NCI-H2081 treated with DMSO at 0.1 percent for 48 hours (cell line): ENCODE measurements at regions not wholly inside any gene's neighbourhood (a gene's known extent, or its start where the extent isn't known, plus 50 kb on each side); places are given as distances from the start of the nearest gene placed in this dataset.

Source experiments
- DNase-seq: peaks from one replicate; lab custom pipeline; 2025; lab: John Stamatoyannopoulos, UW

DNA sequence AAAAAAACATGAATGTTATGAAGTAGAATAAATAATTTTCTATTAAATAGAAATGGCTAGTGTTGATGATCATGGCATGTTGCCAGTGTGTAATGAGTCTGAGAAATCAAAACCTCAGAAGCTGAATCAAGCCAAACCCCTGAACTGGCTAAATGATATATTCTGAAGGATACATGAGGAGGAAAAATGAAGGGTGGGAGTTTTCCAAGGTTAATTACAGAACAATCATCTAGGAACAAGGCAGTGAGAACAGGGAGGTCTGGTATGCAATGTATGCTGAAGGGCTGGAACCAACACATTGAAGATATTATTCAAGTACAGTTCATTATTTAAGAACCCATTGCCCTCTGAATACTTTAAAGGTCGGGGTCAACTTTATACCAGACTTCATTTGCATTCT lies 309.1 kb upstream of the NRIP1 start:
- no peak for DNase-seq

GRCh38 chr21:15379776-15380175 lies 315.0 kb upstream of the NRIP1 start:
- DNase-seq: no peak

GRCh38 chr21:15383588-15383987 lies 318.8 kb upstream of the NRIP1 start:
- no peak for DNase-seq

DNA sequence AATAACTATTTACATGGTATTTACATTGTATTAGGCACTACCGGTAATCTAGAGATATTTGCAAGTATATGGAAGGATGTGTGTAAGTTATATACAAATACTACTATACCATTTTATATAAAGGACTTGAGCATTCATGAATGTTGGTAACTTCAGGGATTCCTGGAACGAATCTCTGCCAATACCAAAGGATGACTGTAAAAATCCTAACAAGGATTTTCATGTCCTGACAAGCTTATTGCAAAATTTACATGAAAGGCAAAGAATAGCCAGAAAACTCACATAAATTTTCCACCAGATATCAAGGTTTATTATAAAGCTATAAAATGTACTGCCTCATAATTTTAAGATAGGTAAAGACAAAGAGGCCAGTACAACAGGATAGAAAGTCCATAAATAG lies 325.2 kb upstream of the NRIP1 start:
- DNase-seq: no peak

DNA sequence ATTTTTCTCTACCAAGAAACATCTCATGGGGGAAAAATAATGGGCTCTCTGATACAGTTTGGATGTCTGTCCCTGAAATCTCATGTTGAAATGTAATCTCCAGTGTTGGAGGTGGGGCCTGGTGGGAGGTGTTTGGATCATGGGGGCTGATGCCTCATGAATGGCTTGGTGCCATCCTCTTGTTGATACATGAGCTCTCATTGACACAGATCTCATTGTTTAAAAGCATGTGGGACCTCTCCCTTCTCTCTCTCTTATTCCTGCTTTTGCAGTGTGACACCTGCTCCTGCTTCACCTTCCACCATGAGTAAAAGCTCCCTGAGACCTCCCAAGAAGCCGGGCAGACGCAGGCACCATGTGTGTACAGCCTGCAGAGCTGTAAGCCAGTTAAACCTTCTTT lies 332.5 kb upstream of the NRIP1 start:
- no peak for DNase-seq

DNA sequence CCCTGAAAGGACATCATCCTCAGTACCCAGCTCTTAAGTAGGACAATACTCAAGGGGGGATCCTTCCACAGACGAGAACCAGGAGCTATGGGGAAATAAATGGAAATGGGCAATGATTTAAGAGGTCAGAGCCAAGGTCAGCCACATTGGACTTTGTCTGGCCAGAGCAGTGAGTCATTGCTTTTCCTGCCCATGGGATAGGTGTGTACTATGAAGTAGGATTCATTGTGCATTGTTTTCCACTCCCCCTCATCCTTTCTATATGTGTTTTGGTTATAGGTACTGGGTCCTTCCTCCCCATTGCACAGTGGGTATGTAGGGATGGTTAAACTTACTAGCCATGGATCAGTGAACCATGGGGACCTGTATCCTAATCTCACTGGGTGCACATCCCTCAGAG lies 328.9 kb upstream of the USP25 start:
- DNase-seq: no peak

DNA sequence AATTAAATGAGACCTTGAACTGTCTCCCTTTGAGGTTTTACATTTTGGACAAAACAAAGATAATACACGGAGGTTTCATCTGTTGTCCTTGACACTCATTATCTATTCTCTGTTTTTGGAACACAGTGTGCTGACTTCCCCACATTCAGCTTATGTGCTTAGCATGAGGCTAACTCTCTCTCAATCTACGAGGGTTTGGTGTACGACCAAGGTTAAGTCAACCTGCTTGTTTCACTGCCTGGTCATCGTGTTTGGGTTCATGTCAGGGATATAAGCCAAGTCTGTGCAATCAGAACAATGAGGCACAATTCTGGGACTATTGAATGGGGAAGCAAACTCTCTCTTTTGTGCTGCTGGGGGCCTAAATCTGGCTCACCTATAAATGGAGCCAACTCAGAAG lies 328.5 kb upstream of the USP25 start:
- no peak for DNase-seq

- DNase-seq: no peak
These were observed 324.6 kb upstream of the USP25 start for GRCh38 chr21:15405214-15405613.

GRCh38 chr21:15406791-15407190 lies 323.0 kb upstream of the USP25 start:
- no peak for DNase-seq

DNA sequence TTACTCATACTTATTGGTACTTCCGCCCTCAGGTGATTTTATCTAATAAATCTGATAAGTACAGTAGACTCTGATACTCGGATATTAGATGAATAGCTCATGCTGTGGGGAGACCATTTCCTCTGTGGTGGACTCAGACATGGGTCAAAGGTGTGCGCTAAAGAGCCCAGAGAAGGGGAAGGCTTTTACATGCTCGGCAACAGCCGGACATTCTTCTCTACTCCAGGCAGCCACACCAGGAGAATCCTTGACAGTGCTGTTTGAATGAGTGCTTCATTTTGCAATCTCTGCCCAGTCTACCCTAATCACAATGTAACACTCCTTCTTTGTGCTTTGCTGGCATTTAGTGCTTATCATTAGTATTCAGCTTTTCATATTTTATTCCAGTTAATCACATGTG lies 322.2 kb upstream of the USP25 start:
- DNase-seq: no peak

DNA sequence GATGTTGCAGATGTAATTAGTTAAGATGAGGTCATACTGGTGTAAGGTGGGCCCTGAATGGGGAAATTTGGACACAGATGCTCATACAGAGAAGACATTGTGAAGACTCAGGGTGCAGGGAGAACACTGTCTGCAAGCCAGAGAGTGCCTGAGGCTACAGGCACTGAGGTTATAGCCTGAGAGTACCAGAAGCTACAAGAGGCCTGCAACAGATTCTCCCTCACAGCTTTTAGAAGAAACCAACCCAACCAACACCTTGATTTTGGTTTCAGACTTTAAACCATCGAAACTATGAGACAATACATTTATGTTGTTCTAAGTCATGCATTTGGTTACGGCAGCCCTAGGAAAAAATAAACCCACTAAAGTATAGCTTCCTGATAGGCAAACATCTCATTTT lies 321.7 kb upstream of the USP25 start:
- no peak for DNase-seq

DNA sequence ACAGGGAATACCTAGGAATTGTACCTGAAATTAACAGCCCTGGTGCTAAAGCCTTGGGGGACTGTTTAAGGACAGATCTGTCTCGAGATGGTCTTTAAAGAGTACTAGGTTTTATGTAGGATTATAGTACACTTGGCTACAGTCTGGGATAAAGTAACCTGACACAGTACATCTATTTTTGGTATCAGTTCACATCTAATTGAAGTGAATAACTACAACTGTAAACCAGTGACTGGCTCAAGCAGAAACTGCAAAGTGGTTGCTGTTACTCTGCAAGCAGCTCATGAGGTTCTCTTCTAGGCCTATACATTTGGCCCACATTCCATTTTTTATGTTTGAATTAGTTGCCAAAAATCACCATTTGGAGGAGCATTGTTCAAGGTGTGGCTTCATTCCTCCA lies 320.8 kb upstream of the USP25 start:
- no peak for DNase-seq

DNA sequence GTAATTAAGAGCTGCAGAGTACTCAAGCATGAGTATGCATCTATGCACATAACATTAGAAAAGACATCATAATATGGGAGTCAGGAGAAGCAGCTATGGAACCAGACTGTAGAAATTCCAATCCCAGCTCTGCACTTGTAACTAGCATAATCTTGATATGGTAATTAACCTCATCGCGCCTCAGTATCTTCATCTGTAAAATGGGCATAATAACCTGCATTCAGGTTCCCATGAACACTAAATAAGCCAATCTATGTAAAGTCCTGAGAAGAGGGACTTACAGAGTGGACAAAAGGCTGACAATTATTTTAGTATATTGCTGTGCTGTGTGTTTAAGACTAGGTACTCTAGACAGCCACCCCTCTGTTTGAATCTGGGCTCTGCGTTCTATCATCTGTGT lies 318.9 kb upstream of the USP25 start:
- DNase-seq: no peak

- no peak for DNase-seq
These were observed 315.7 kb upstream of the USP25 start for GRCh38 chr21:15414057-15414456.

- no peak for DNase-seq
These were observed 314.1 kb upstream of the USP25 start for GRCh38 chr21:15415541-15416261.

DNA sequence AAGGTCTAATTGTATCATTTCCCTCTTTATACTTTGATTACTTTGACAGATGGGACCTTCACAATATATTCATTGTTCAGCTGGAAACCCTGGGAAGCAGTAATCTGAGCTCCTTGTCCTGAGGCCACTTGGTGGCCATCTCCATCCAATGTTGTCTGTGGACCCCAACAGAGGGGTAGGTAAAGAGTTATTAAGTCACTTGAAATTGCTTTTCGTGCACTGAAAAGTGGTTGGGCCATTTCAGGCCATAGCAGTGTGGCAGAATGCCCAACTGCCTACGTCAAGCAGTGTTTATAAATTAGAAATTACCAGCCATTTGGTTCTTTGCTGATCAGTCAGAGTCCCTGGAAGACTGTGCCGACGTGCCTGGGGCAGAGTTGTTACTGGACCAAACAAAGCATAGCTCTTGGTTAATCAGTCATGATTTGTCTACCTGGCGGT lies 308.3 kb upstream of the USP25 start:
- DNase-seq: peak; percentile 26

- no peak for DNase-seq
These were observed 307.8 kb upstream of the USP25 start for GRCh38 chr21:15421947-15422346.

- DNase-seq: no peak
These were observed 307.0 kb upstream of the USP25 start for GRCh38 chr21:15422783-15423182.

GRCh38 chr21:15423676-15424445 lies 305.9 kb upstream of the USP25 start:
- DNase-seq: no peak

- DNase-seq: no peak
These were observed 304.7 kb upstream of the USP25 start for GRCh38 chr21:15425049-15425448.

DNA sequence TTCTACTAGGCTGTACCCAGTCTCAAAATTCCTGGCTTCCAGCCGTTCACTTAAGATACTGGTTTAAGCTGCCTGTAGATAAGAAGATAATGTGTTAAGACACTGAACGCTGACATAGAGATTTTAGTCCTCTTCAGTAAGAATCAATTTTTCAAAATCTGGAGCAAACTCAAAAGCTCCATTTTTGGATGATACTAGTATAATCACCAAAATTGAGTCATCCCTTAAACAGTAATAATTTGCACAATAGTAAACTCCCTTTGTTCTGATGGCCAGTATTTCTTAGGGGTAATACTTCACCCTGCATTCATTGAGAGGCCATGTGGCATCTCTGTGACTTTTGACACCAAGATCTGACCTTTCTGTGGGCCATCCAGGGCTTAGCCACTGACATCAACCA lies 299.8 kb upstream of the USP25 start:
- DNase-seq: no peak

DNA sequence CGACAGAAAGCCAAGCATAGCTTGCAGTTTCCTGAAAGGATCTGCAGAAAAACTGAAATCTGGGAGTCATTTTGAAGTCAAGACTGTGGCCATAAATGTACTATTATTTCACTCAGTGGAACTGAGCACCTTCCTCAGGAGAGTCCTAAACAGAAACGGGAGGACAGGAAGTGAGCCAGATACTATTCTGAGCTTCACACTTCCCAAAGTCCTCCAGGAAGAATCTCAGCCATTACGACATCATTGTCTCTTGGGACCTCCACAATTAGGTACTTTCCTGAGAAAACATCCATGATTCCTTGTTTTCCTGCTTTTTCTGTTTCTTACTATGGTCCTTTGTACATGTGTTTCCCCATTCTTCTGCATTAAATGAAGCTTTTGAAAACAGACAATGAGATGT lies 299.2 kb upstream of the USP25 start:
- DNase-seq: no peak

DNA sequence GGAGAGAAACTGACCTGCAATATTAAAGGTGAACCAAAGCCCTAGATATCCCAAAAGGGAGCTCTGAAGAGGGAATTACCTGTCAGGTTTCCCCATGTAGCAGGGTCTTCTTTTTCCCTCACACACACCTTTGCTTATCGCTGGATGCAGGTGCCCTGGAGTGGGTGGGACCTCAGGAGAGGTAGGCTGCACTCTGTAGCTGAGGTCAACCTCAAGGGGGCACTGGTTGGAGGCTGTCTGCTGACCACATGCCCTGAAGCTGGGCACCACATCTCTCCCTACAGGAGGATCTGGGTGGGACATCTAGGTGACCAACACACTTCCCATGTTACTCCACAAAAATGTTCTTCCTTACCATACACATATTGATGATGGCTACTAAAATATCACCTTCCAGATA lies 298.7 kb upstream of the USP25 start:
- no peak for DNase-seq

DNA sequence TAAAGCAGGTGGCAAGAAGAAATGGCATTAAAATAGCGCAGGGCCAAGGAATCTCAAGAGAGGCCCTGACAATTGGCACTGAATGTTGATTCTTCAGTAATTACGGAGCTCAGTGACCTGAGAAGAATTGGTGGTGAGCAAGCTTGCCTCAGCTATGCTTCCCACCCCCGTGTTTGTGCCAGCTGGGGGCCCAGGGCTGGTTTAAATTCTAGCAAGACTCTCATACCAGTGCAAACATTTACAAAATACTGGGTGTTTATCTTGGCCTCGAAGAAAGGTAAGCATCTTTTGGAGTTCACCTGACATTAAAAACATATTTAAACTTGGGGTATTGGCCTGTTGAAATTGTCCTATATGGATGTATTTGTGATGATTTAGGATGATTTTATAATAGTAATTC lies 296.7 kb upstream of the USP25 start:
- DNase-seq: no peak
